ENCODE measurements at regions not wholly inside any gene's neighbourhood (a gene's known extent, or its start where the extent isn't known, plus 50 kb on each side); places are given as distances from the start of the nearest gene placed in this dataset.

DNA sequence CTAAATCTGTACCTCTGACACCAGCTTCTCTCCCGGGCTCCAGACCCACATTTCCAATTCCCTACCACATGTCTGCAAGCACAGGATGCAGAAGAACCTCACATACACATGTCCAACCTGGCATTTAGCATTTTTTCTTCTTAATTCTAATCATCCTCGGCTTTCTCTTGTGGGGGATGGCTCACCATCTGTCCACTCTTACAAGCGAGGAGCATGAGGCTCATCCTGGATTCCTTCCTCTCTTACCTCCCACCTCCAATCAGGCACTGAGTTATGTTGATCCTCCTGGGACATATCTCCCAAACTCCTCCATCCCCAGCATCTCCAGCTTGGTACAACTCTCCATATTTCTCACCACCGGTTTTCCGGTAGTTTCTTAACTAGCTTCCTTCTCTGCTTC is 149.8 kb upstream of the LARGE1 start:
- TF ChIP-seq, protein P1, sequence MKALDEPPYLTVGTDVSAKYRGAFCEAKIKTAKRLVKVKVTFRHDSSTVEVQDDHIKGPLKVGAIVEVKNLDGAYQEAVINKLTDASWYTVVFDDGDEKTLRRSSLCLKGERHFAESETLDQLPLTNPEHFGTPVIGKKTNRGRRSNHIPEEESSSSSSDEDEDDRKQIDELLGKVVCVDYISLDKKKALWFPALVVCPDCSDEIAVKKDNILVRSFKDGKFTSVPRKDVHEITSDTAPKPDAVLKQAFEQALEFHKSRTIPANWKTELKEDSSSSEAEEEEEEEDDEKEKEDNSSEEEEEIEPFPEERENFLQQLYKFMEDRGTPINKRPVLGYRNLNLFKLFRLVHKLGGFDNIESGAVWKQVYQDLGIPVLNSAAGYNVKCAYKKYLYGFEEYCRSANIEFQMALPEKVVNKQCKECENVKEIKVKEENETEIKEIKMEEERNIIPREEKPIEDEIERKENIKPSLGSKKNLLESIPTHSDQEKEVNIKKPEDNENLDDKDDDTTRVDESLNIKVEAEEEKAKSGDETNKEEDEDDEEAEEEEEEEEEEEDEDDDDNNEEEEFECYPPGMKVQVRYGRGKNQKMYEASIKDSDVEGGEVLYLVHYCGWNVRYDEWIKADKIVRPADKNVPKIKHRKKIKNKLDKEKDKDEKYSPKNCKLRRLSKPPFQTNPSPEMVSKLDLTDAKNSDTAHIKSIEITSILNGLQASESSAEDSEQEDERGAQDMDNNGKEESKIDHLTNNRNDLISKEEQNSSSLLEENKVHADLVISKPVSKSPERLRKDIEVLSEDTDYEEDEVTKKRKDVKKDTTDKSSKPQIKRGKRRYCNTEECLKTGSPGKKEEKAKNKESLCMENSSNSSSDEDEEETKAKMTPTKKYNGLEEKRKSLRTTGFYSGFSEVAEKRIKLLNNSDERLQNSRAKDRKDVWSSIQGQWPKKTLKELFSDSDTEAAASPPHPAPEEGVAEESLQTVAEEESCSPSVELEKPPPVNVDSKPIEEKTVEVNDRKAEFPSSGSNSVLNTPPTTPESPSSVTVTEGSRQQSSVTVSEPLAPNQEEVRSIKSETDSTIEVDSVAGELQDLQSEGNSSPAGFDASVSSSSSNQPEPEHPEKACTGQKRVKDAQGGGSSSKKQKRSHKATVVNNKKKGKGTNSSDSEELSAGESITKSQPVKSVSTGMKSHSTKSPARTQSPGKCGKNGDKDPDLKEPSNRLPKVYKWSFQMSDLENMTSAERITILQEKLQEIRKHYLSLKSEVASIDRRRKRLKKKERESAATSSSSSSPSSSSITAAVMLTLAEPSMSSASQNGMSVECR (CRISPR knock-in tag; IDR thresholded peaks at IDR 0.05; ENCODE audit: borderline replicate concordance), result no peak
- TF ChIP-seq, protein P2, sequence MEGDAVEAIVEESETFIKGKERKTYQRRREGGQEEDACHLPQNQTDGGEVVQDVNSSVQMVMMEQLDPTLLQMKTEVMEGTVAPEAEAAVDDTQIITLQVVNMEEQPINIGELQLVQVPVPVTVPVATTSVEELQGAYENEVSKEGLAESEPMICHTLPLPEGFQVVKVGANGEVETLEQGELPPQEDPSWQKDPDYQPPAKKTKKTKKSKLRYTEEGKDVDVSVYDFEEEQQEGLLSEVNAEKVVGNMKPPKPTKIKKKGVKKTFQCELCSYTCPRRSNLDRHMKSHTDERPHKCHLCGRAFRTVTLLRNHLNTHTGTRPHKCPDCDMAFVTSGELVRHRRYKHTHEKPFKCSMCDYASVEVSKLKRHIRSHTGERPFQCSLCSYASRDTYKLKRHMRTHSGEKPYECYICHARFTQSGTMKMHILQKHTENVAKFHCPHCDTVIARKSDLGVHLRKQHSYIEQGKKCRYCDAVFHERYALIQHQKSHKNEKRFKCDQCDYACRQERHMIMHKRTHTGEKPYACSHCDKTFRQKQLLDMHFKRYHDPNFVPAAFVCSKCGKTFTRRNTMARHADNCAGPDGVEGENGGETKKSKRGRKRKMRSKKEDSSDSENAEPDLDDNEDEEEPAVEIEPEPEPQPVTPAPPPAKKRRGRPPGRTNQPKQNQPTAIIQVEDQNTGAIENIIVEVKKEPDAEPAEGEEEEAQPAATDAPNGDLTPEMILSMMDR (IDR thresholded peaks at IDR 0.05), result no peak
- no peak for TF ChIP-seq SP1 (CRISPR knock-in tag; conservative IDR thresholded peaks at IDR 0.05)

Data from WTC11 (cell line).